Panc1 (cell line): ENCODE measurements at regions not wholly inside any gene's neighbourhood (a gene's known extent, or its start where the extent isn't known, plus 50 kb on each side); places are given as distances from the start of the nearest gene placed in this dataset.

Experiments
- ATAC-seq: fragments of 200-7000 bp; cut with Tn5 transposase; 2 replicates; pipeline ENCODE4 v1.9.1; 2020; ENCODE audit warnings: mild to moderate bottlenecking, moderate library complexity
- BruUV-seq: library from RNA; stranded (reverse); fragments of 400-500 nt; replicated peaks from 2 replicates; lab custom pipeline; 2021; lab: Mats Ljungman, UMichigan
- CTCF ChIA-PET: fragments of 300-600 bp; sonication (Branson Sonifier 250); formaldehyde crosslinking; loops from one replicate; lab custom pipeline; 2022; ENCODE audit warnings: antibody characterized with exemption; lab: Charles Lee
- POLR2A ChIA-PET: fragments of 300-600 bp; sonication (Branson Sonifier 250); formaldehyde crosslinking; loops from one replicate; lab custom pipeline; 2022; ENCODE audit warnings: antibody characterized with exemption; lab: Charles Lee
- DNase-seq: peaks from one replicate; pipeline ENCODE4 v3.0.0-alpha.2; 2010; ENCODE audit warnings: low read depth, low spot score
- H3K27ac ChIP-seq: 2 replicates; pipeline ENCODE4 v1.5.1; 2011; ENCODE audit warnings: mild to moderate bottlenecking, low read length, inconsistent platforms
- H3K27me3 ChIP-seq: fragments of 200-500 bp; sonication (Bioruptor generic); 2 replicates; pipeline ENCODE4 v1.6.0; 2014; ENCODE audit warnings: low read length, inconsistent platforms; ENCODE audit not compliant: control insufficient read depth, insufficient read depth
- H3K36me3 ChIP-seq: fragments of 200-500 bp; sonication (Bioruptor generic); 2 replicates; pipeline ENCODE4 v1.5.1; 2014; ENCODE audit warnings: inconsistent platforms, mild to moderate bottlenecking, low read length, moderate library complexity; ENCODE audit not compliant: control insufficient read depth, insufficient read depth
- H3K4me1 ChIP-seq: 2 replicates; pipeline ENCODE4 v1.5.1; 2011; ENCODE audit warnings: inconsistent platforms, mild to moderate bottlenecking, low read length, moderate library complexity; ENCODE audit not compliant: control insufficient read depth, insufficient read depth
- H3K4me3 ChIP-seq, 2 experiments: 2 replicates each; pipeline ENCODE4 v1.5.1; 2011 to 2012; ENCODE audit warnings: low read depth in 2 of 2, low read length in 2 of 2, mild to moderate bottlenecking in 2 of 2, inconsistent platforms in 1 of 2, moderate library complexity in 1 of 2
- H3K9me3 ChIP-seq: fragments of 200-500 bp; sonication (Bioruptor generic); 2 replicates; pipeline ENCODE4 v1.5.1; 2014; ENCODE audit warnings: low read depth, mild to moderate bottlenecking, inconsistent platforms, low read length, moderate library complexity; ENCODE audit not compliant: control insufficient read depth, insufficient read depth
- POLR2AphosphoS5 ChIP-seq: IDR thresholded peaks from 2 replicates; pipeline ENCODE4 v1.6.1; 2012; ENCODE audit warnings: mild to moderate bottlenecking, low read depth, low read length, moderate library complexity
- SIN3A ChIP-seq: IDR thresholded peaks from 2 replicates; pipeline ENCODE4 v1.6.1; 2012; ENCODE audit warnings: low read depth, mild to moderate bottlenecking, low read length, moderate library complexity, borderline replicate concordance; ENCODE audit not compliant: insufficient read depth
- TCF7L2 ChIP-seq: IDR thresholded peaks from 2 replicates; pipeline ENCODE4 v1.6.1; 2011; ENCODE audit warnings: mild to moderate bottlenecking, low read depth, low read length, inconsistent platforms
- in situ Hi-C: cut with HindIII; loops from 2 replicates; pipeline ENCODE4 v1.10.0; 2016; ENCODE audit warnings: low sequenced_read_pairs, low pct_unique_long_range_greater_than_20kb
- intact Hi-C: fragments of 100-400 bp; cut with micrococcal nuclease; formaldehyde crosslinking; loops from one replicate; pipeline ENCODE4 v1.10.0; 2022; ENCODE audit not compliant: unreplicated experiment
- TF ChIP-seq, protein P1 (sequence below), 2 experiments: IDR thresholded peaks; 2 replicates each; pipeline ENCODE4 v1.6.1; 2011 to 2012; ENCODE audit warnings: low read depth in 2 of 2, control low read depth in 1 of 2, low read length in 1 of 2, mild to moderate bottlenecking in 1 of 2, moderate library complexity in 1 of 2; ENCODE audit not compliant: insufficient read depth in 1 of 2
- TF ChIP-seq, protein P2 (sequence below): fragments of 450-650 bp; IDR thresholded peaks from 2 replicates; pipeline ENCODE4 v1.5.1; 2017; ENCODE audit warnings: mild to moderate bottlenecking

DNA sequence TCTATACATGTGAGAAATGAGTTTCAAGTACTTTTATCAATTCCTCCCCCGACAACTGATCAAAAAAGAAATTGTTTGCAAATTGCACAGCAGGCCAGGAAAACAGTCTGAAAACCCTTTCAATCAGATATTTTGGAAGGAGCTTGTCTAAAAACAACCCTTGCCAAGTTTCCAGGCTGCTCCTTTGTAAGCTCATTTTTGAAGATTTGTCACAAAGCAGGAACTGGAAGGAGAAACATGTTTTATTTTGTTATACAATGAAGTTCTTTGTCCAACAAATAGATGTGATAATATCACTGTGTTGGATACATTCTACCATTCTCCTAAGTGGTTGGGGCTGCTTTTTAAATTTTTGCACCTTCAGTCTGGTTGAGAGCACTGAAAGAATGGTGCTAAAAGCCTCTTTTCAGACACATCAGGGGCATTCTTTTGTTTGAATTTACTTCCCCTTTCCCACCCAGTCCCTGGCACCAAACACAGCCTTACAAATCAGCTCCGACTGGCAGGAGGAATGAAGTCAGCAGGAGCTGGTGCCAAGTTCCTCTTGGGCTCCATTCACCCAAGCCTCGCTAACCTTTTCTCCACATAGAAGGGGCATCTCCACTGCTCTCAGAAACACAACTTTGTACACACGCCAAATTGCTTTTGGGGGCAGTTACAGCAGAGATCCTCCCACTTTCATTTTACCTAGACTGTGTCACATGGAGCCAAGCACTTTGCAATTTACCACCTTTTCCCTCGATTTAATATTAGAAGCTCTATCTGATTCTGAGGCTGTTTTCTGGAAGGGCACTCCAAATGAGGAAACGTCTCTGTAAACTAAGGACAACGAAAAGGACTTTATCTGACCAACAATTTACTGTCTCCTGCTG lies 88.0 kb downstream of the C1D start:
- POLR2A ChIA-PET: no interaction called here
- no peak overlapping the region for H3K4me3 ChIP-seq
- no peak for DNase-seq
- H3K27ac ChIP-seq: no peak overlapping the region
- TF ChIP-seq POLR2AphosphoS5: no peak
- TF ChIP-seq TCF7L2: no peak
- TF ChIP-seq SIN3A: no peak
- TF ChIP-seq, protein P1, sequence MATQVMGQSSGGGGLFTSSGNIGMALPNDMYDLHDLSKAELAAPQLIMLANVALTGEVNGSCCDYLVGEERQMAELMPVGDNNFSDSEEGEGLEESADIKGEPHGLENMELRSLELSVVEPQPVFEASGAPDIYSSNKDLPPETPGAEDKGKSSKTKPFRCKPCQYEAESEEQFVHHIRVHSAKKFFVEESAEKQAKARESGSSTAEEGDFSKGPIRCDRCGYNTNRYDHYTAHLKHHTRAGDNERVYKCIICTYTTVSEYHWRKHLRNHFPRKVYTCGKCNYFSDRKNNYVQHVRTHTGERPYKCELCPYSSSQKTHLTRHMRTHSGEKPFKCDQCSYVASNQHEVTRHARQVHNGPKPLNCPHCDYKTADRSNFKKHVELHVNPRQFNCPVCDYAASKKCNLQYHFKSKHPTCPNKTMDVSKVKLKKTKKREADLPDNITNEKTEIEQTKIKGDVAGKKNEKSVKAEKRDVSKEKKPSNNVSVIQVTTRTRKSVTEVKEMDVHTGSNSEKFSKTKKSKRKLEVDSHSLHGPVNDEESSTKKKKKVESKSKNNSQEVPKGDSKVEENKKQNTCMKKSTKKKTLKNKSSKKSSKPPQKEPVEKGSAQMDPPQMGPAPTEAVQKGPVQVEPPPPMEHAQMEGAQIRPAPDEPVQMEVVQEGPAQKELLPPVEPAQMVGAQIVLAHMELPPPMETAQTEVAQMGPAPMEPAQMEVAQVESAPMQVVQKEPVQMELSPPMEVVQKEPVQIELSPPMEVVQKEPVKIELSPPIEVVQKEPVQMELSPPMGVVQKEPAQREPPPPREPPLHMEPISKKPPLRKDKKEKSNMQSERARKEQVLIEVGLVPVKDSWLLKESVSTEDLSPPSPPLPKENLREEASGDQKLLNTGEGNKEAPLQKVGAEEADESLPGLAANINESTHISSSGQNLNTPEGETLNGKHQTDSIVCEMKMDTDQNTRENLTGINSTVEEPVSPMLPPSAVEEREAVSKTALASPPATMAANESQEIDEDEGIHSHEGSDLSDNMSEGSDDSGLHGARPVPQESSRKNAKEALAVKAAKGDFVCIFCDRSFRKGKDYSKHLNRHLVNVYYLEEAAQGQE (IDR thresholded peaks at IDR 0.05; ENCODE audit: insufficient read depth in 1 of 2, low read depth in 2 of 2, low read length in 1 of 2): no peak
- TF ChIP-seq, protein P2, sequence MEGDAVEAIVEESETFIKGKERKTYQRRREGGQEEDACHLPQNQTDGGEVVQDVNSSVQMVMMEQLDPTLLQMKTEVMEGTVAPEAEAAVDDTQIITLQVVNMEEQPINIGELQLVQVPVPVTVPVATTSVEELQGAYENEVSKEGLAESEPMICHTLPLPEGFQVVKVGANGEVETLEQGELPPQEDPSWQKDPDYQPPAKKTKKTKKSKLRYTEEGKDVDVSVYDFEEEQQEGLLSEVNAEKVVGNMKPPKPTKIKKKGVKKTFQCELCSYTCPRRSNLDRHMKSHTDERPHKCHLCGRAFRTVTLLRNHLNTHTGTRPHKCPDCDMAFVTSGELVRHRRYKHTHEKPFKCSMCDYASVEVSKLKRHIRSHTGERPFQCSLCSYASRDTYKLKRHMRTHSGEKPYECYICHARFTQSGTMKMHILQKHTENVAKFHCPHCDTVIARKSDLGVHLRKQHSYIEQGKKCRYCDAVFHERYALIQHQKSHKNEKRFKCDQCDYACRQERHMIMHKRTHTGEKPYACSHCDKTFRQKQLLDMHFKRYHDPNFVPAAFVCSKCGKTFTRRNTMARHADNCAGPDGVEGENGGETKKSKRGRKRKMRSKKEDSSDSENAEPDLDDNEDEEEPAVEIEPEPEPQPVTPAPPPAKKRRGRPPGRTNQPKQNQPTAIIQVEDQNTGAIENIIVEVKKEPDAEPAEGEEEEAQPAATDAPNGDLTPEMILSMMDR: no peak
- CTCF ChIA-PET: no interaction called here
- in situ Hi-C loops (no loop called here), intact Hi-C loops (no loop called here)
- no peaks in the 10 kb centered on the region for H3K4me1 ChIP-seq
- peaks cover 2% of the 10 kb centered on the region; the same call in 1 of the 2 replicates for H3K27me3 ChIP-seq
- BruUV-seq: no TSS peak
- no peak for ATAC-seq
- no peaks in the 10 kb centered on the region for H3K36me3 ChIP-seq
- no peaks in the 10 kb centered on the region for H3K9me3 ChIP-seq

DNA sequence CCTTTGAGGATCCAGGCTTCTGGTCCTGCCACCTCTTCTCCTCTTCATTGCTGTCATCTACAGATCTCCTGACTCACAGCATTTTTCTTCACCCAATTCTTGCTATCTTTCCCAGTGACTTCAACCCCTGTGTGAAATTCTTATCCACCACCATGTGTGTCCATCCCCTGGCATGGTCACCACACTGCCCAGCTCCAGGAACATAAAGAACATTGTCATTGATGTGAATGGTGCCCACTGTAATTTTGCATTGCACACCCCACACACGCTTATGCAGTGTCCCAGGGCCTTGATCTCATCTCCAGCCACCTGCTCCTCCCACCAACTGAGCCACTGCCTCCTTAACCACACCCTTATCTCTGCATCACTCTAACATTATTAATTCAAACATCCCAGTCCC lies 85.3 kb downstream of the C1D start:
- BruUV-seq: no TSS peak
- CTCF ChIA-PET: no interaction called here
- no peak for TF ChIP-seq TCF7L2
- no peak for TF ChIP-seq POLR2AphosphoS5
- TF ChIP-seq, protein P2: no peak
- Histone ChIP-seq H3K9me3 (no peaks in the 10 kb centered on the region), H3K36me3 (no peaks in the 10 kb centered on the region), H3K27me3 (no peaks in the 10 kb centered on the region), H3K4me1 (no peaks in the 10 kb centered on the region), H3K27ac (no peak overlapping the region), H3K4me3 (no peak overlapping the region)
- ATAC-seq (no peak), DNase-seq (no peak)
- intact Hi-C loops: no loop called here
- in situ Hi-C loops: no loop called here
- POLR2A ChIA-PET: no interaction called here
